DMS153 treated with DMSO at 0.1 percent for 48 hours (cell line): ENCODE measurements at regions not wholly inside any gene's neighbourhood (a gene's known extent, or its start where the extent isn't known, plus 50 kb on each side); places are given as distances from the start of the nearest gene placed in this dataset.

Experiments used
- DNase-seq: peaks from one replicate; lab custom pipeline; 2025; ENCODE audit not compliant: unreplicated experiment; lab: John Stamatoyannopoulos, UW

DNA sequence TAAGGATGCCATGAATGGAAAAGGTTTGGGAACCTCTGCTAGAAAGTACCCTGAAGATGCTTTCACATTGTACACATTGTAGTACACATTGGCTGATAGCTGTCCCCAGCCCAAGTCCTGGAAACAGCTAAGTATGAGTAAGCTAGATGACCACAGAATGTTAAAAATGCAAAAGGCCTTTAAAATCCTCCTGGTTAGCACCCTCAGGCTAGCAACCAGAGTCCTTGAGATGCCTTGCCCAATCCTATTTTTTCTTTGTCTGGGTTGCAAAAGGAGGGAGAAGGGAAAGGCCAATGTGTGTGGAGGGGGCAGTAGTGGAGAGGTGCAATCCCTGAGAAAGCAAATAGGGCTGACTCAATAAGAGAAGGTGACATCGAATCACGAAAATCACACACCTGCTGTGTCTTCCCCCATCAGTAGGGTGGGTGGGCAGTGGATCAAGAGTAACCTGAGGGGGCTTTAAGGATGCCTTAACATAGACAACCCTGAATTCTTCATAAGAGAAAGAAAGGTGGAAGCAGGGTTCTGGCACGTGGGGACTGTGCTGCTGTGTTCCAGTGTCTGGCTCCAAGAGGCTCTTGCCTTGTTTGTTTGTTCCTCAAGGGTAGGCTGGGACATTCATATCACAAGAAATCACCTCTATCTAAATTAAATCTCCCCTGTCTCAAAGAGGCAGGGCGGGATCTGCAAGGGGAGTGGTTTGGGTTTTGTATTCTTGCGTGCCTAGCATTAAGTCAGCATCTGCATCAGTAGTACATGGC is 266.2 kb upstream of the PLXNA2 start:
- DNase-seq, result no peak

GRCh38 chr1:208511242-208511860 is 267.2 kb upstream of the PLXNA2 start:
- no peak for DNase-seq

DNA sequence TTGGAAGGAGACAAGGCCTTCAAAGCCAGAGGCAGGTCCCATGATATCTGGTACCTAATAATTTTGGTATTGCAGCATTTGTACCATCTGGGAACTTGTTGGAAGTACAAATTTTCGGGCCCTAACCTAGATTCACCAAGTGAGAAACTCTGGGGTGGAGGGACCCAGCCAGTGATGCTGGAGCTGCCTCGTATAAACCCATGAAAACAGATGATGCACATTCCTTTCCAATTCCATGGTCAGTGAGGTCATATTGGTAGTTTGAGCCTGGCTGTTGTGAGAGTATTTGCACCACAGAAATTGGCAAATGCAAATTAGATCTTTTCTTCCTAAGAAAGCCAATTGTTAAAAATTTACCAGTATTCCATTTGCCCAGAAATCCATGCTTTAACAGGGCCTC is 269.6 kb upstream of the PLXNA2 start:
- DNase-seq, result no peak

GRCh38 chr1:208515129-208515528 is 270.9 kb upstream of the PLXNA2 start:
- DNase-seq, result no peak

DNA sequence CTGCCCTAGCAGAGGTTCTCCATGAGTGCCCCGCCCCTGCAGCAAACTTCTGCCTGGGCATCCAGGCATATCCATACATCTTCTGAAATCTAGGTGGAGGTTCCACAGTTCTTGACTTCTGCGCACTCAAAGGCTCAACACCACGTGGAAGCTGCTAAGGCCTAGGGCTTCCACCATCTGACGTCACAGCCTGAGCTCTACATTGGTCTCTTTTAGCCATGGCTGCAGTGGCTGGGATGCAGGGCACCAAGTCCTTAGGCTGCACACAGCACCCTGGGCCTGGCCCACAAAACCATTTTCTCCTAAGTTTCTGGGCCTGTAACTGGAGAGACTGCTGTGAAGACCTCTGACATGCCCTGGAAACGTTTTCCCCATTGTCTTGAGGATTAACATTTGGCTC is 272.6 kb upstream of the PLXNA2 start:
- DNase-seq, result no peak

GRCh38 chr1:208520438-208521099 is 276.4 kb upstream of the PLXNA2 start:
- no peak for DNase-seq

DNA sequence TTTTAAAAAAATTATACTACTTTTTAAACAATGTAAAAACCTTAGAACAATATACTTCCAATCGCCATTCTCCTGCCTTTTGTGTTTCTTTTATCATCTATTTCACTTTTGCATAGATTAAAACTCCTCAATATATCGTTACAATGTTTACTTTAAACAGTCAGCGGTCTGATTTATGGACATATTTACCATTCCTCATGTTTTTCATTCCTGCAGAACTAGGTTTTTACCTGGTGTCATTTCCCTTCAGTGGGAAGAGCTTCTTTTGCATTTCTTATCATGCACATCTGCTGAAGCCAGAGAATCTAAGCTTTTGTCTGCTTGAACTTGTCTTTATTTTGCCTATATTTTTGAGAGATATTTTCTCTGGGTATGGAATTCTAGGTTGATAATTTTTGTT is 277.4 kb upstream of the PLXNA2 start:
- DNase-seq, result no peak

DNA sequence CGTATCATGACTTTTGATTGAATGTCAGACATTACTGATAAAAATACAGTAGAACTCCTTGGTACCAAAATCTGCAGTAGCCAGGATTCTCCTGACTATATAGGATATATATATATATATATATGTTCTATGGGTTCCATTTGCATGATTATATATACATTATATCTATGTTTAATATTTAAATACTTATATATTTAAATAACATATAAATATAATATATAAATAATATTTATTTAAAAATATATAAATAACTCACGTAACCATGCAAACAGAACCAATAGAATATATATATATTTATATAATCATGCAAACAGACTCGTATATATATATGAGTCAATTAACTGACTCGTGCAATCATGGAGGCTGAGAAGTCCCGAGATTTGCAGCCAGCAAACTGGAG is 278.8 kb upstream of the PLXNA2 start:
- DNase-seq, result no peak

GRCh38 chr1:208524376-208524775 is 280.2 kb upstream of the PLXNA2 start:
- DNase-seq, result no peak

GRCh38 chr1:208524925-208525324 is 280.7 kb upstream of the PLXNA2 start:
- DNase-seq, result no peak

DNA sequence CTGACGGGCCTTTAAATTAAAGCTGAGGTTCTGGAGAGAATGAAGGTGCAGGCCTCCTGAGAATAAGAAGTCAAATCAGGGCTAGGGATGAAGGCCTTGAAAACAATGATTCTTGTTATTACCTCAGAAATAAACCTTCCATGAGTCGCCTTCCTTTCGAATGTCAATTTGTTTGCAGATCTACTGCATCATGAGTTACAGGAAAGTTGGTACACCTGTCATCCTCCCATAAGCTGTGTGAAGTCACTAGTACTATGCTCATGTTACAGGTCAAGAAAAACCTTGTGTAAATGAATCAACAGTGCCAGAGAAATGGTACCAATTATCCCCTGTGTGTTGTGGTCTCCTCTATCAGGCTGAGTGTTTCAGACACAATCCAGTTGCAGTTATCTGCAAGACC is 281.2 kb upstream of the PLXNA2 start:
- no peak for DNase-seq

DNA sequence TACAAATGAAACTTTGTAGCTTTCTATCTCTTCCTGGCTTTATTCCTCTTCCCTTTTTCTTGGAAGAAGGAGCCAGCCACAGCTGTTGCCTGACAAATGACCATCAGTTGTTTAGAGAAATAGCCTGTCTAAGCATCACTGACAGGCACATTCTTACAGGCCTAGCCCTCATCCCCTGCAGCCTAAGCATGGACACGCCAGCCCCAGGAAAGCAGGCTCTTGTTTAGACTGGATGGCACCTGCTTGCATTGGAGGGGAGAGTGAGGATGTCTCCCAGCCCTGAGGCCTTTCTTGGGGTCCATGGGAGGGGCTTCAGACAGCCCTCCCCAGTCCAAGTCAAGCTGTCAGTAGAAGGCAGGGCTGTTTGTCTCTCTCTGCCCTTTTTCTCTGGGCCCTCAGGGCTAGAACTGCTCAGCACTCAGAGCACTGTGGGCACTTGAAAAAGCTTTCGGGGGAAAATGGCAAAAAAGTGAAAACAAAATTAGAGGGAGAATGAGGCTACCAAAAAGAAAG is 282.5 kb upstream of the PLXNA2 start:
- no peak for DNase-seq

DNA sequence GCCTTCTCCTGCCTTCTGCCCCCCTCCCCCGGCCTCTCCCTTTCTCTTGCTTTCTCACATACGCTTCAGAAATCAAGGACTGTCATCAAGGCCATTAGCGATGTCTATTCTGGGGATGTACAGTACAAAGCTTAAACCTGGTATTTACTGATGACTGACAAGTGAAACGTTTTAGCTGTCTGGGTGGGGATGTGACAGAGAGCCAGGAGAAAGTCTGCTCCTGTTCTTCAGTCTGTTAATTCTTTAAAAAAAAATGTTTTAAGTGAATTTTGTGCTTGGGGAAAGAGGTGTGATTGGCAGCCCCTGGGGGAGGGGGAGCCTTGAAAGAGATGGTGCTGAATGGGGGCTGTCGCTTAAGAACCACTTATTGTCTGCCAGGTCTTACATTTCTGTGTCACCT is 283.0 kb upstream of the PLXNA2 start:
- DNase-seq, result no peak

GRCh38 chr1:208528578-208529240 is 284.5 kb upstream of the PLXNA2 start:
- no peak for DNase-seq

- no peak for DNase-seq
Measured at GRCh38 chr1:208531003-208531750, 287.0 kb upstream of the PLXNA2 start.

- DNase-seq, result no peak
Measured at GRCh38 chr1:208533746-208534598, 289.8 kb upstream of the PLXNA2 start.

DNA sequence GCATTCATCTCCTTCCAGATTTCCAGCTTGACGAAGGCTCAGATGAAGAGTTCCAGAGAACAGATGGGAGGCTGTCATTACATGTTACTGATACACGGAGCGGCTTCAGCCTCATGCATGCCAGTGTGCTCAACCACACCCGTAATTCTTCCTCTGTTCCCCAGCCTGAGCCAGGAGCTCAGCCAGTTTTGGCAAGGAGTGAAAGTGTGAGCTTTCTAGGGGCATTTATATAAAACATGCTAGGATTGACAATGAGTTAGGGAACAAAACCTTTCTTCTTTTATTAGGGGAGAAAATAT is 290.4 kb upstream of the PLXNA2 start:
- DNase-seq, result no peak

DNA sequence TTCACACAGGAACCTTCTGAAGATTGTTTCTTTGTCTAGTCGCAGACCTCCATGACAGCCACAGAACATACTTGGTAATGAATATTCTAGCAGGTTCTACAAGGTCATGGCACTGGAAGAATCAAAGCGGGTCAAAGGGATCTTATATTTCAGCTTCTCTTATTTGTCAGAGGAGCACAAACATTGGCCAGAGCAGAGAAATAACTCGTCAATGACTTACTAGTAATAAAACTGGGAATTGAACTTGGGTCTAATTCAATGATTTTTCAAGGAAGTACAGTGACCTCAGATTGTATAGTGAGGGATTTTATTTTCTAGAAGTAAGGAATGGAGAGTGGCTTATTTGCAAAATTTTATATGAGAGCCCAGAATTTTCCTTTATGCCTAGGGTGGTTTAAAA is 290.8 kb upstream of the PLXNA2 start:
- DNase-seq, result no peak

DNA sequence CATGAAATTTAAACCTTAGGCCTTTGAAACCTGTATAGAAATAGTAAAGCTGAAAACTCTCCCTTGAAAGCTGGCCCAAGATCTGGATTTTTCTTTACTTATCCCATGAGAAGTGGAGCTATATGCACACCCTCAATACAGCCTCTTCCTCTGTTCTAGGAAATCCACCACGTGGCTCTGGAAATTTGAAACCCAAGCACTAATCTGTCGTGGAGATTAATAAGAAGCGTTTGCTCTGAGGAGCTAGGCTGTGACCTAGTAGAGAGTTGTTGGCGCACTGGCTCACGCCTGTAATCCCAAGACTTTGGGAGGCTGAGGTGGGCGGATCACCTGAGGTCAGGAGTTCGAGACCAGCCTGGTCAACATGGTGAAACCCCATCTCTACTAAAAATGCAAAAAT is 291.3 kb upstream of the PLXNA2 start:
- DNase-seq, result no peak

DNA sequence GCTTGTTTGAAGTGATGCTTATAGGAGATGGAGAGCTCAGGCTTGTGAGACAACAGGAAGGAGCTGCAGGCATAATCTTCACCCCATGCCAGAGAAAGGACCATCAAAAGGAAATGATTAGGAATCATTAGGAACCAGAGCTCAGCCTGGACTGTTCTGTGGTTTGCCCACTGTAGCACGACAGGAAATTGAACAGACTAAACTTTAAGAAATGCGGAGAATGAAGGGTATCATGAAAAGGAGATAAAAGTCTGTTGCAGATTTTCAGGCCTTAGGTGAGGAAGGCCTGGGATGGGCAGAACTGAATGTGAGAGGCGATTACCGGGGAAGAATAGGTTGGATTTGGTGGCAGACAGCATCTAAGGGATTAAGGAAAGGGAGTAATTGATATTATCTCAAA is 292.0 kb upstream of the PLXNA2 start:
- no peak for DNase-seq
